ENCODE measurements at regions not wholly inside any gene's neighbourhood (a gene's known extent, or its start where the extent isn't known, plus 50 kb on each side); places are given as distances from the start of the nearest gene placed in this dataset.

DNA sequence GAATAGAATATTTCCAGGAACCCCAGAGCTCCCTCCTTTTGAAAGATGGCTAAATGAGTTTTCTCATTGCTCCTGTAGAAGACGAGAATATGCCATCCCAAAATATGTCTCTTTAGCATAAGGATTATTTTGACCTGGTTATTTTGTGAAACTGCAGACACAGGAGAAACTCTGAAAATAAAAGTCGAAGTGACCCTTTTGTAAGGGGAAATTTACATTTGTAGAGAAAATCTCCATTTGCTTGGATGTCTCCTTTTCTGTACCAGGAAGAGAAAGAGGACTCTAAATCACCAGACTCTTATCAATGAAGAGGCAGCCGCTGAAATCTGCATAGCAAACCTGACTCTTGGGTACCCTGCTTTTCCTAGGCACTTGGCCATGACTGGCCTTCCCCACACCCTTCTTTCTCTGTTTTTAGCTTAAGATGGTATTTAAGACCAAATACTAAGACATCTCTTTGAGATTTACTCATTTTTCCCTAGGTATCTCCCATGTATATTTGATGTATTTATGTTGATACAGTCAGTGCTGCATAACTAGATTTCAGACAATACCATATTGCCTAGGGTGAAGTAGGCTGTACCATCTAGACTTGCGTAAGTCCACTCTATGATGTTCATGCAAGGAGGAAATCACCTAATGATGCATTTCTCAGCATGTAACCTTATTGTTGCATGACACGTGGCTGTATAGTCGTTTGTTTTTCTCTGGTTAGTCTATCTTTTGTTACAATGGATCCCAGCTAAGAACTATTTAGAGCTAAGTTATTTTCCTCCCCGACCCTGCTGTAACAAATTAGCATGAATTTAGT is 98.2 kb upstream of the UBE3A start:
- TF ChIP-seq, protein P1, sequence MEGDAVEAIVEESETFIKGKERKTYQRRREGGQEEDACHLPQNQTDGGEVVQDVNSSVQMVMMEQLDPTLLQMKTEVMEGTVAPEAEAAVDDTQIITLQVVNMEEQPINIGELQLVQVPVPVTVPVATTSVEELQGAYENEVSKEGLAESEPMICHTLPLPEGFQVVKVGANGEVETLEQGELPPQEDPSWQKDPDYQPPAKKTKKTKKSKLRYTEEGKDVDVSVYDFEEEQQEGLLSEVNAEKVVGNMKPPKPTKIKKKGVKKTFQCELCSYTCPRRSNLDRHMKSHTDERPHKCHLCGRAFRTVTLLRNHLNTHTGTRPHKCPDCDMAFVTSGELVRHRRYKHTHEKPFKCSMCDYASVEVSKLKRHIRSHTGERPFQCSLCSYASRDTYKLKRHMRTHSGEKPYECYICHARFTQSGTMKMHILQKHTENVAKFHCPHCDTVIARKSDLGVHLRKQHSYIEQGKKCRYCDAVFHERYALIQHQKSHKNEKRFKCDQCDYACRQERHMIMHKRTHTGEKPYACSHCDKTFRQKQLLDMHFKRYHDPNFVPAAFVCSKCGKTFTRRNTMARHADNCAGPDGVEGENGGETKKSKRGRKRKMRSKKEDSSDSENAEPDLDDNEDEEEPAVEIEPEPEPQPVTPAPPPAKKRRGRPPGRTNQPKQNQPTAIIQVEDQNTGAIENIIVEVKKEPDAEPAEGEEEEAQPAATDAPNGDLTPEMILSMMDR (IDR thresholded peaks at IDR 0.05; ENCODE audit: low read depth, low read length) = no peak
- no peak for TF ChIP-seq EZH2phosphoT487 (IDR thresholded peaks at IDR 0.05; ENCODE audit: low read depth)

Data from OCI-LY3 (cell line).